Activated naive CD4-positive, alpha-beta T cell treated with anti-CD3 and anti-CD28 coated beads, Interleukin-2, amount 50 U/mL, for 24 hours (primary cell): ENCODE measurements at regions not wholly inside any gene's neighbourhood (a gene's known extent, or its start where the extent isn't known, plus 50 kb on each side); places are given as distances from the start of the nearest gene placed in this dataset.

Experiments
- H3K27ac Mint-ChIP-seq: one replicate; pipeline ENCODE4 v1.8.0; 2021; ENCODE audit warnings: mild to moderate bottlenecking, mixed read lengths
- H3K27me3 Mint-ChIP-seq: one replicate; pipeline ENCODE4 v1.8.0; 2021; ENCODE audit warnings: mixed read lengths
- H3K36me3 Mint-ChIP-seq: one replicate; pipeline ENCODE4 v1.8.0; 2021; ENCODE audit warnings: mixed read lengths
- H3K4me1 Mint-ChIP-seq: one replicate; pipeline ENCODE4 v1.8.0; 2021; ENCODE audit warnings: mixed read lengths
- H3K4me3 Mint-ChIP-seq: one replicate; pipeline ENCODE4 v1.8.0; 2021; ENCODE audit warnings: mild to moderate bottlenecking, mixed read lengths
- H3K9me3 Mint-ChIP-seq: one replicate; pipeline ENCODE4 v1.8.0; 2021; ENCODE audit warnings: mixed read lengths

DNA sequence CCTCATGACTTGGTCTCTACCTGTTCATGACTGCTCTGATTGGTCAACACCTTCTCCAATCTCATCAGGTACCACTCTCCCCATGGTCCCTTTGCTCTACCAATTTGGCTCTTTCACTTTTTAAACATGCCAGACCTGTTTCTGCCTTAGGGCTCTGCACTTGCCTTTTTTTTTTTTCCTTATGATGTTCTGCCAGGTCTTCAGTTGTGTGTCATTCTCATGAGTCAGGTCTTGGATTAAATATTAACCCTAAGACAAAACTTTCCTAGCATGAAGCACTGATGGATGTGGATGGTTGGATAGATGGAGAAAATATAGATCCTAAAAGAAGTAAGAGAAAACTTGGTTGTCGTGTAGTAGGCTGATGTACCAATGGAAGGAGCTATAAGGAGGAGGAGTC is 219.3 kb downstream of the TTC32 start:
- Mint-ChIP-seq H3K4me3 (no peak overlapping the region), H3K27me3 (no peaks in the 10 kb centered on the region), H3K4me1 (no peaks in the 10 kb centered on the region), H3K9me3 (no peaks in the 10 kb centered on the region), H3K36me3 (no peaks in the 10 kb centered on the region), H3K27ac (no peak overlapping the region)

- H3K36me3 Mint-ChIP-seq = no peaks in the 10 kb centered on the region
- H3K9me3 Mint-ChIP-seq = no peaks in the 10 kb centered on the region
- H3K27ac Mint-ChIP-seq = no peak overlapping the region
- H3K27me3 Mint-ChIP-seq = peaks cover 11% of the 10 kb centered on the region
- no peaks in the 10 kb centered on the region for H3K4me1 Mint-ChIP-seq
- no peak overlapping the region for H3K4me3 Mint-ChIP-seq
Measured at GRCh38 chr2:19677825-19678518, 223.8 kb downstream of the TTC32 start.

GRCh38 chr2:19677215-19677777 is 224.5 kb downstream of the TTC32 start:
- Mint-ChIP-seq H3K9me3 (no peaks in the 10 kb centered on the region), H3K36me3 (no peaks in the 10 kb centered on the region), H3K4me3 (no peak overlapping the region), H3K27me3 (peaks cover 11% of the 10 kb centered on the region), H3K4me1 (no peaks in the 10 kb centered on the region), H3K27ac (no peak overlapping the region)

GRCh38 chr2:19676770-19677169 is 225.0 kb downstream of the TTC32 start:
- Mint-ChIP-seq H3K36me3 (no peaks in the 10 kb centered on the region), H3K27me3 (peaks cover 11% of the 10 kb centered on the region), H3K9me3 (no peaks in the 10 kb centered on the region), H3K27ac (no peak overlapping the region), H3K4me3 (no peak overlapping the region), H3K4me1 (no peaks in the 10 kb centered on the region)

- Mint-ChIP-seq H3K27me3 (peaks cover 11% of the 10 kb centered on the region), H3K4me3 (no peak overlapping the region), H3K36me3 (no peaks in the 10 kb centered on the region), H3K27ac (no peak overlapping the region), H3K9me3 (no peaks in the 10 kb centered on the region), H3K4me1 (no peaks in the 10 kb centered on the region)
Measured at GRCh38 chr2:19675856-19676460, 225.8 kb downstream of the TTC32 start.

DNA sequence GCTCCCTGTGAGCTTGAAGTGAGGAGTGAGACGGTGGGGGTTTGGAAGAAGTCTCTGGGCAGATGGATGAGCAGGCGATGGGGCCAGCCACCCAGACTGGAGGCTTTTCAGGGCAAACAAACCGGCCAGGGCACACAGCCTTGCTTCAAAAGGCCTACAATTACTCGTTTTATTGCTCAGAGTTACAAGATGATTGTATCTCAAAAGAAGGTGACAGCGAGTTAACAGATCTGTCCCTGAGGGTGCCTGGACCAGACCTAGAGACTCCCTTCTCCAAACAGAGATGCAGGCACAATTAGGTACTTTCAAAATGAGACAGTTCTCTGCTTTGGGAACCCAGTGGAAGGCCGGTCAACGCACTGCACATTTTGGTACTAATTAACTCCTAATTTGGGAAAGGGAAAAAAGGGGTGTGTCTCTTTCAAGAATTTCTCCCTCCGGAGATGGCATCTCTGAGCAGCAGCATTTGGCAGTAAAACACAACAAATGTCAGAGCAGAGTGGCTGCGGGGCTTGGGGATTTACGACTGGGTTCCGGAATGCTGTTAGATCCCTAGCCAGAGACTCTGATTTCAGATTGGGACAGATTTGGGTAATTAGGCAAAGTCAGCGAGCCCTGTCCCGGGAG is 226.7 kb downstream of the TTC32 start:
- Mint-ChIP-seq H3K27ac (no peak overlapping the region), H3K36me3 (no peaks in the 10 kb centered on the region), H3K27me3 (peaks cover 11% of the 10 kb centered on the region), H3K4me3 (no peak overlapping the region), H3K9me3 (no peaks in the 10 kb centered on the region), H3K4me1 (no peaks in the 10 kb centered on the region)

DNA sequence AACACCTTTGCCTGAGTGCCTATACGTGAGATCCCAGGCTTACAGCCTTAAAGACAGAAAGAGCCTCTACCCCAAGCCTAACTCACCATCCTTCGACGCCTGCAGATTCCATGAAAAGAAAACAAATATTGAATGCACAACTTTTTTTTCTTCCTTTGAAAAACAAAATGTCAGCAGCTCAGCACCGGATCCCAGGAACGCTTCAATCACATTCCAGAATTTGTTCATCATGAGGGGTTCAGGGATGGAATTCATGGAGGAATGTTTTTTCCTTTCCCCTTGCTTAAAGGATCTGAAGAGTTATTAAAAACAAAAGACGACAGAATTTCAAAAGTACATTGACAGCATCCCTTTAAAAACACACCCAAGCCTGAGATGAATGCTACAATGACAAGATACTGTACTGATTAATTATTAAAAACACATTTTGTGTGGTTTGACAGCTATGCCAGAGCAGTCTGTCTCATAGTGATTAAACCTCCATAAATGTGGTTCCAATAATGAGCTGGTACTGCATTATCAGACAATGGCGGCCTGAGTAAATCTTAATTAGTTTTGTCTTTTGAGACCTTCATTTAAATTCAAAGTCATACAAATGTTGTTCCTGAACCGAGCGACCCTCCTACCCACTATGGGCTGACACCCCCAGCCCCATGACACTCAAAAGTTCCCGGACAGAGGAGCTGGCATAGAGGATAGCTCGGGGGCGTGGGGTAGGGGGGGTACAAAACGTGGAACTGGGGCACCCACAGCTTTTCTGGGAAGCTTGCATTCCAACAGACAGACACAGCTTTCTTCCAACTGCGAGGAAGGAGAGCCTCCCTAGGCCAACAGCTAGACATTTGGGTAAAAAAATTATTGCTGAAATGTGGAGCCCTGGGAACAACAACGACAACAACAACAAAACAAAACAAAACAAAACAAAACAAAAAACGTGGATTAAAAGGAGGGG is 227.5 kb downstream of the TTC32 start:
- H3K4me1 Mint-ChIP-seq = no peaks in the 10 kb centered on the region
- H3K36me3 Mint-ChIP-seq = no peaks in the 10 kb centered on the region
- H3K27me3 Mint-ChIP-seq = peaks cover 14% of the 10 kb centered on the region
- no peaks in the 10 kb centered on the region for H3K9me3 Mint-ChIP-seq
- H3K27ac Mint-ChIP-seq = no peak overlapping the region
- H3K4me3 Mint-ChIP-seq = no peak overlapping the region

GRCh38 chr2:19673213-19673791 is 228.5 kb downstream of the TTC32 start:
- H3K27ac Mint-ChIP-seq = no peak overlapping the region
- H3K27me3 Mint-ChIP-seq = peaks cover 16% of the 10 kb centered on the region
- H3K4me3 Mint-ChIP-seq = no peak overlapping the region
- H3K36me3 Mint-ChIP-seq = no peaks in the 10 kb centered on the region
- no peaks in the 10 kb centered on the region for H3K9me3 Mint-ChIP-seq
- no peaks in the 10 kb centered on the region for H3K4me1 Mint-ChIP-seq

DNA sequence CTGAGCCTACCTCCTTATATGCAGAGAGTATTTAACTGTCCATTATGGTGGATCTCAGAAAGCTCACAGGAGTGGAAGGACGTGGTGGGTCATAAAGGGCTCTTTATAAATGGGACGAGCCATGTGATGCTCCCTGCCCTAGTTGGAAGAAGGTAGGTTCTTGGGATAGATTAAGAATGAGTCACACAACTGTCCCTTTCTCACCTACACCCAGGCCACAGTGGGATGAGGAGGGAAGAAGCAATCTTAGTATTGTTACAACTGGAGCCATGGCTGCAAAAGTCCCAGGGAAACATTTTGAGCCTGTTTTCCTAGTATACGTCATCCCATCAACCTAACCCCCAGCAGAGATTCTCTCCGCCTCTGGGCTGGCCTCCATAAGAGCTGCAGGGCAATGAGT is 229.9 kb downstream of the TTC32 start:
- Mint-ChIP-seq H3K9me3 (no peaks in the 10 kb centered on the region), H3K27me3 (peaks cover 16% of the 10 kb centered on the region), H3K4me1 (no peaks in the 10 kb centered on the region), H3K4me3 (no peak overlapping the region), H3K27ac (no peak overlapping the region), H3K36me3 (no peaks in the 10 kb centered on the region)

DNA sequence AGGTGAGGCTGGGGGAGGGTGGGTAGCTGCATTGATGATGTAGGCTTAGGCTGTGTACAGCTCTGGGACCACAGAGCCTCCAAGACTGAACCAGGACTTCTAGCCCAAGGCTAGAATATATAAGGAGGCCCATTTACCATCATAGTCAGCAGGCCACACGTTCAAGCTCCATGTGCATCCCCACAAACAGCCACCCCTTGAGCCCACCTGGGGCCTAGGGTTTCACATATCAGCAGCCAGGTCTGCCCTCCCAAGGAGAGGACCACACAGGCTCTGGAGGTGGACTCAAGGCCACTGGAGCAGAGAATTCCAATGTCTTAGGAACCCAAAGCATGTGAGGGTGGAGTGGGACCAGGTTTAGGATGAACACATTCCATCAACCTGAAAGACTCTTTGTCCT is 230.5 kb downstream of the TTC32 start:
- no peak overlapping the region for H3K27ac Mint-ChIP-seq
- H3K27me3 Mint-ChIP-seq = peaks cover 16% of the 10 kb centered on the region
- no peaks in the 10 kb centered on the region for H3K4me1 Mint-ChIP-seq
- H3K36me3 Mint-ChIP-seq = no peaks in the 10 kb centered on the region
- H3K9me3 Mint-ChIP-seq = no peaks in the 10 kb centered on the region
- no peak overlapping the region for H3K4me3 Mint-ChIP-seq

- no peaks in the 10 kb centered on the region for H3K36me3 Mint-ChIP-seq
- no peak overlapping the region for H3K27ac Mint-ChIP-seq
- no peak overlapping the region for H3K4me3 Mint-ChIP-seq
- no peaks in the 10 kb centered on the region for H3K9me3 Mint-ChIP-seq
- H3K27me3 Mint-ChIP-seq = peaks cover 16% of the 10 kb centered on the region
- no peaks in the 10 kb centered on the region for H3K4me1 Mint-ChIP-seq
Measured at GRCh38 chr2:19670303-19670702, 231.5 kb downstream of the TTC32 start.

DNA sequence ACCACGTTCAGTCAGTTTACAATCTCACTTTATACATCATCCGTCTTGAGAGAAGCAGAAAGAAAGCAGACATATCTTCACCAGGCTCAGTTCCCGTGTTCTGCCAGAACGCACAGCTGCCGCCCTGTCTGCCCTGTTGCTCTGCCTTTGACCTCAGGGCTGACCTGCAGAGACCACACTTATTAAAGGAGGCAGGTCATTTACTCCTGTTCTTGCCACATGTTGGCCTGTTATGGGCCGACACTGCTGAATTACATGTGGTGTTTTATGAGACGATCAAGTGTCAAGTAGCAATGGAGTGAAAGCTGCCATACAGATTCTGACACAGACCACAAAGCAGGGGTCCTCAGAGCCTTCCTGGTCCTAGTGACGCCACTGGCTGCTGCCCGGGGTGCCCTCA is 232.2 kb downstream of the TTC32 start:
- peaks cover 15% of the 10 kb centered on the region for H3K27me3 Mint-ChIP-seq
- no peaks in the 10 kb centered on the region for H3K36me3 Mint-ChIP-seq

GRCh38 chr2:19669126-19669525 is 232.7 kb downstream of the TTC32 start:
- no peak overlapping the region for H3K27ac Mint-ChIP-seq
- H3K9me3 Mint-ChIP-seq = no peaks in the 10 kb centered on the region
- no peak overlapping the region for H3K4me3 Mint-ChIP-seq
- H3K4me1 Mint-ChIP-seq = no peaks in the 10 kb centered on the region
- peaks cover 14% of the 10 kb centered on the region for H3K27me3 Mint-ChIP-seq
- no peaks in the 10 kb centered on the region for H3K36me3 Mint-ChIP-seq

More for the DNA sequence above, 232.2 kb downstream of the TTC32 start:
- no peaks in the 10 kb centered on the region for H3K4me1 Mint-ChIP-seq
- H3K27ac Mint-ChIP-seq = no peak overlapping the region
- H3K9me3 Mint-ChIP-seq = no peaks in the 10 kb centered on the region
- H3K4me3 Mint-ChIP-seq = no peak overlapping the region

GRCh38 chr2:19667536-19667949 is 234.2 kb downstream of the TTC32 start:
- H3K4me1 Mint-ChIP-seq = no peaks in the 10 kb centered on the region
- H3K27ac Mint-ChIP-seq = no peak overlapping the region
- peaks cover 11% of the 10 kb centered on the region for H3K27me3 Mint-ChIP-seq
- no peaks in the 10 kb centered on the region for H3K9me3 Mint-ChIP-seq
- no peak overlapping the region for H3K4me3 Mint-ChIP-seq
- no peaks in the 10 kb centered on the region for H3K36me3 Mint-ChIP-seq

- no peak overlapping the region for H3K27ac Mint-ChIP-seq
- H3K36me3 Mint-ChIP-seq = no peaks in the 10 kb centered on the region
- no peaks in the 10 kb centered on the region for H3K9me3 Mint-ChIP-seq
- no peaks in the 10 kb centered on the region for H3K4me1 Mint-ChIP-seq
- H3K27me3 Mint-ChIP-seq = peaks cover 11% of the 10 kb centered on the region
- no peak overlapping the region for H3K4me3 Mint-ChIP-seq
Measured at GRCh38 chr2:19667085-19667484, 234.7 kb downstream of the TTC32 start.
